LoVo (cell line): ENCODE measurements at regions not wholly inside any gene's neighbourhood (a gene's known extent, or its start where the extent isn't known, plus 50 kb on each side); places are given as distances from the start of the nearest gene placed in this dataset.
"Not testable (repeated sequence)": the region's sequence is repeated elsewhere in the genome, so short reads cannot be mapped to it uniquely, and the experiment has no call there.

Source experiments
- DNase-seq: peaks from one replicate; pipeline ENCODE4 v3.0.0-alpha.2; 2016; ENCODE audit warnings: low spot score

DNA sequence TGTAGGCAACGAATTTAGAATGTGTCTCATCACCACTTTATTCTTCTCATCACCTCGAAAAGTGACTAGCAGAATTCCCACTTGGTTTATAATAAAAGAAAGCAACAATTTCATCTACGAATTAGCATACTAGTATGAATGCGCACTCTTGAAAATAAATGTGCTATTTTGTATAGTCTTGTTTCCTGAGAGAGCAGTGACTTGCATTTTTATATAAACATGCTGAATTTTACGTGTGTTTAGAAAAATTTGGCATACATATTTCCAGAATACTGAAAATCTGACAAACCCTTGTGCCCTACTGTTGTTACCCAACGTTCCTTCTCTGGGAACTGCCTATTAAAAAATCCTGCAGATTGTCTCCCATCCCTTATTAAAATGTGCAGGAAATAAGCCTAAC, 786.8 kb downstream of the TSN start:
- no peak for DNase-seq

- DNase-seq, result no peak
Observed at GRCh38 chr2:122542646-122543045, 787.2 kb downstream of the TSN start.

DNA sequence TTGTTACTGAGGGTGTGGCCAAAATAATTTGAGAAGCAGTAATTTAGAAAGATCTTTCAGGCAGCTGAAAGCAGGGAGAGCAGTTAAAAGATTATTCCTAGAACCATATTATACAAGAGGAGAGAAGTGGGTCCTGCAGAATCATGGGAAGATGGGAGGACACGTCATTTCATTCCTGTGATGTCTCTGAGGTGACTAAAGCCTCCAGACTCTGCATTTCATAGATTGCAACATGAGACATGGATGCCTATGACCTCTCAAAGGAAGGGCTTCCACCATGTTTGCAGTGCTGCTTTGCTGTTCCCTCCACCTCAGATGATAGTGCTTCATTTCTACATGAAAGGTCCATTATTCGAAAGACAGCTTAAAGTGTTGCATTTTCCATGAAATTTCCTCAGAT, 788.4 kb downstream of the TSN start:
- DNase-seq, result no peak

DNA sequence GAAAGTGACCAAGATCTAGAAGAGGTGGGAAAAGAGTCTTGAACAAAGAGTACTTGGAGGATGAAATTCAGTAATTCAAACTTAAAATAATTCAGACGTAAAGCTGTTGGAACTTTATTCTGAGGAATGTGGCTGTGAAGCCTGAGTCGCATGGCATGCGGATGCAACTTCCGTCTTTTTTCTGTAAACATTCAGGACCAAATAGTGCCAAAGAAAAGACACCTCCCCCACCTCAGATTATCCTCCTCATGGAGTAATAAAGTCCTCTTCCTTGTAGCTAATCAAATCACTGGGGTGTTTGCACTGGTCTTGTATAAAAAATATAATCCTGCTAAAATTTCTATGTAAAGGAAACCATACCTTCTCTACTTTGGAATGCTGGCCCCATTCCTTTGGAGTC, 790.4 kb downstream of the TSN start:
- no peak for DNase-seq

- no peak for DNase-seq
Observed at GRCh38 chr2:122562775-122563174, 807.3 kb downstream of the TSN start.

- no peak for DNase-seq
Observed at GRCh38 chr2:122563781-122564180, 808.3 kb downstream of the TSN start.

GRCh38 chr2:122564843-122565242, 809.4 kb downstream of the TSN start:
- no peak for DNase-seq

- DNase-seq, result no peak
Observed at GRCh38 chr2:122565364-122565763, 809.9 kb downstream of the TSN start.

DNA sequence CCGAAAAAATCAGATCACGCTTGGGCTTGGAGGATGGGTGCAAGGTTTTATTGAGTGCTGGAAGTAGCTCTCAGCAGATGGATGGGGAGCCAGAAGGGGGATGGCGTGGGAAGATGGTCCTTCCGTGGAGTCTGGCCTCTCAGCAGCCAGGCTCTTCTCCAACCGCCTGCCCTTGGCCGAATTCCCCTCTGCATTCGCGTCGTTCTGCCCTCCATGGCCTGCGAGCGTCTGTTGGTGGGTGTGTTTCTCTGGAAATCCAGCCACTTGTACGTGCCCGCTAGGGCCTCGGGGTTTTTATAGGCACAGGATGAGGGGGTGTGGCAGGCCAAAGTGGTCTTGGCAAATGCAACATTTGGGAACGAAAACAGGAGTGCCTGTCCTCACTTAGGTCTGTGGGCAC, 815.2 kb downstream of the TSN start:
- no peak for DNase-seq

DNA sequence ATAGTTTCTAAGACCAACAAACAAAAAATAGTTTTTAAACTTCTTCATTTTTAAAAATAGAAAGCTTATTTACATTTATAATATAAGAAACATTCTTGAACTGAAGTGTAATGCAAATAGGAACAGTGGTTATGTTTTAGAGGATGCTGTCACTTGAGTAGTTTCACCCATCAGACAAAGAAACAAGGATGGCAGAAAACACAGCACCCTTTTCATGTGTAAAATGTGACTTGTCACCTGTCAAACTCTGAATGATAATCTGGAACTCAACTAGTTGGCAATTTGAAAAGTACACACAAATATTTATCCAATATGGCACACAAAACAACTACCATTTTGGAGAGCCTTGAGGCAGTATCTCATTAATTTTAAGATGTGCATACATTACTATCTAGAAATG, 816.0 kb downstream of the TSN start:
- DNase-seq, result not testable (repeated sequence)

DNA sequence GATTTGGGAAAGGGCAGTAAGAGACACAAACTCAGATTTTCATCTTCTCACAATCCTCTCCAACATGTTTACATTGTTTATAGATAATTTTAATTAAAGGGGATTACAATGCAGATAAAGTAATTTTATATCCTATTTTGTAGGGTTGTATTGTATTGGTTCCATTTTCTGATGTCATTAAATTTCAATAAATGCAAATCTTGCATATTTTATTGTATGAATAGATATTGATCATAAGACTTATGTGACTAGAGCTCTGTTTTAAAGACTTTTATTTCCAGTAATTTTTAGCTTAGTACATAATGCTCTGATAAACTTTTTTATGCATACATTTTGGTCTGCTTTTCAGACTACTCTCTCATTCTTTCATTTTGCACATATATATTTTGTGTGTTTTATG, 819.6 kb downstream of the TSN start:
- DNase-seq, result no peak

DNA sequence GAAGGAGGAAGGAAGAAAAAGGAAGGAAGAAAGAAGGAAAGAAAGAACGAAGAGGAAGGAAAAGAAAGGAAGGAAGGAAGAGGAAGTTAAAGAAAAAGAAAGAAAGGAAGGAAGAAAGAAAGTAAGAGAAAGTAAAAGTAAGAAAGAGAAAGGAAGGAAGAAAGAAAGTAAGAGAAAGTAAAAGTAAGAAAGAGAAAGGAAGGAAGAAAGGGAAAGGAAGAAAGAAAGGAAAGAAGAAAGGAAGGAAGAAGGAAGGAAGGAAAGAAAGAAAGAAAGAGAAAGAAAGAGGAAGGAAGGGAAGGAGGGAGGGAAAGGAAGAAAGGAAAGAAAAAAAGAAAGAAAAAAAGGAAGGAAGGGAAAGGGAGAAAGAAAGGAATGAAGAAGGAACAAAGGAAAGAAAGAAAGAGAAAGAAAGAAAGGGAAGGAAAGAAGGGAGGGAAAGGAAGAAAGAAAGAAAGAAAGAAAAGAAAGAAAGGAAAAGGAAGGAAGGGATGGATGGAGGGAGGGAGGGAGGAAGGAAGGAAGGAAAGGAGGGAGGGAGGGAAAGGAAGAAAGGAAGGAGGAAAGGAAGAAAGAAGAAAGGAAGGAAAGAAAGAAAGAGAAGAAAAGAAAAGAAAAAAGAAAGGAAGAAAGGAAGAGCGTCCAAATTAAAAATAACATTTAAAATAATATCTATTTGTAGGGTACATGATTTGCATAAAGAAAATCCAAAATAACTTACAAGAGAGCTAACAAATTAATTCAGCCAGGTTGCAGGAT, 827.9 kb downstream of the TSN start:
- no peak for DNase-seq

DNA sequence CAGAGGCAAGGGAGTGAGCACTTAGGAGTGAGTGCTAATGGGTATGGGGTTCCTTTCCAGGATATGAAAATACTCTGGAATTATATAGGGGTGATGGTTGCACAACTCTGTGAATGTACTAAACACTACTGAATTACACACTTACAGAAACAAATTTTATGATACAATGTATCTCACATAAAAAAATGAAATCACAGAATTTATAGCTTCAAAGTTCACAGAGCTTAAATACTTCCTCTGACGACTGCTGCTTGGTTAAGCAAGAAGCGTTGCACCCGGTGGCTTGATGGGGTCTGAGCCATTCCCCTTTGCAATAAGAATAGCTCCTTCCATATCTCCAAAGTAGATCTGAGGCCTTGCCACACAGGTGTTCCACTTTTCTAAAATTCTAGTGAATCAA, 835.1 kb downstream of the TSN start:
- no peak for DNase-seq

DNA sequence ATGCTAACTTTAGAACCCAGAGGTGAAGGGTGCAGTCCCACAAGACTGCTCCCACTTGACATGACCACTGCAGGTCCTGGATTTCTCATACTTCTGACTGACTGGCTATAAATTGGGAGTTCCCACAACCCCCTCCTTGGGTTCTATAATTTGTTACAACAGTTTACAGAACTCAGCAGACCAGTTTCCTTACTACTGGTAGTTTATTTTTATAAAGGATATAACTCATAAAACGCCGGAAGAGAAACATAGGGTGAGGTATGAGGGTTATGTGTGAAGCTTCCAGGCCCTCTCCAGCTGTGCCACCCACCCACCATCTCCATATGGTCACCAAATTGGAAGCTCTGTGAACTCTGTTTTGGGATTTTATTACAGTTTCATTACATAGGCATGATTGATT, 839.6 kb downstream of the TSN start:
- DNase-seq, result no peak

- DNase-seq, result no peak
Observed at GRCh38 chr2:122596598-122596997, 841.1 kb downstream of the TSN start.

DNA sequence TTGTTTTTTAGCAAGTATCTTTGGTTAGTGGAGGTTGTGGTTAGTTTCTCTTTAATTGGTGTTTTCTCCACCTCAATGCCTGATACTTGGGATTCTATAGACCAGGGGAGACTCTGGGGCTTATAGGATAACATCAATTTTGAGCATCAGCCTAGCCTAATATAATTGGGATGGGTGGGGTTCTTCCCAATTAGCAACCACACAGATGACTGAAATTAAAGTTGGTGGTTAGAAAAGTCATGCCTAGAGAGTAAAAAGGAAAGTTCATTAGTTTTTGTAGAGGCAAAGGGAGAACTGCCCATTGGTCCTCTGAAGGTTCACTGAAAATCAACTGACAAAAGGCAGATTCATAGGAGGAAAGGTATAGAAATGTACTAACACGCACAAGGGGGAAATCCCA, 843.3 kb downstream of the TSN start:
- DNase-seq, result no peak

DNA sequence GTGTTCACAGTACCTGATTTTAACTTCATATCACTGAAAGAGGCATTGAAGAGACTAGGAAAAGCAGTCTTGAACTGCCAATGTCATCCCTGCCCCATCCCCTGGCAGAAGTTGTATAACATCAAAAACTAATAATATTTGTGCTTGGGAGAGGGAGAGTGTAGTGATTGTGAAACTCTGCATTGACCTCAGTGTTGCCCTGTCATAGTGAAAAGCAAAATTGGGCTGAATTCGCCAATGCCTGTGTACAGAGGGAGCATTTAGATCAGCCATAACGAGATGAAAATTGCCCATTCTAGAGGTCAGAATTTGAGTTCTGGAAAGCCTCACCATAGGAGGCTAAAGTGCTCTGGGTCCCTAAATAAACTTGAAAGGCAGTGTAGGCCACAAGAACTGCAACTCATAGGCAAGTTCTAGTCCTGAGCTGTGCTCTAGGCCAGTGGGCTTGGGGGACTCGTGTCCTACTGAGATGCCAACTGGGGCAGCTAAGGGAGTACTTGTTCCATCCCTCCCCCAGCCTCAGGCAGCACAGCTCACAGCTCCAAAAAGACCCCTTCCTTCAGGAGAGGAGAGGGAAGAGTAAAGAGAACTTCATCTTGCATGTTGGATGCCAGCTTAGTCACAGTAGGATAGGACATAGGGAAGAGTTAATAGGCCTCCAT, 855.6 kb downstream of the TSN start:
- DNase-seq, result no peak

GRCh38 chr2:122622934-122623333, 867.5 kb downstream of the TSN start:
- no peak for DNase-seq

DNA sequence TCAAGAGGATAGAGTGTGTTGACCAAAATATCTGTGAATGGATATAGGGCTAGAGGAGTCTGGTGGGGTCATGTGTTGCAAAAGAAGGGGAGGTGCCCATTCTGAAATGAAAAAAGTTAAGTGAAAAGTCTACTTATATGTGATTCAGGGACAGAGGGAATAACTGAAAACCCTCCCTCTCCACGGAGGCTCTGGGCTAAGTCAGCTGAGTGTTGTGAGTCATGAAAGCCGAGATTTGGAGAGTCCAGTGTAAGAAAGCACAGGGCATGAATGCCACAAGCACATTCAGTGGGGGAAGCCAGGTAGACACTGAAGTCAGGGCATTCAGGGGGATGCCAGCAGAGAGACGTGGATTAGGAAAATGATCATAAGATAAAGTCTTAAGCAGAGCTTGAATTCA, 871.9 kb downstream of the TSN start:
- DNase-seq, result no peak

- DNase-seq, result peak; percentile 7
Observed at GRCh38 chr2:122634256-122634655, 878.8 kb downstream of the TSN start.

- no peak for DNase-seq
Observed at GRCh38 chr2:122634920-122635319, 879.5 kb downstream of the TSN start.

DNA sequence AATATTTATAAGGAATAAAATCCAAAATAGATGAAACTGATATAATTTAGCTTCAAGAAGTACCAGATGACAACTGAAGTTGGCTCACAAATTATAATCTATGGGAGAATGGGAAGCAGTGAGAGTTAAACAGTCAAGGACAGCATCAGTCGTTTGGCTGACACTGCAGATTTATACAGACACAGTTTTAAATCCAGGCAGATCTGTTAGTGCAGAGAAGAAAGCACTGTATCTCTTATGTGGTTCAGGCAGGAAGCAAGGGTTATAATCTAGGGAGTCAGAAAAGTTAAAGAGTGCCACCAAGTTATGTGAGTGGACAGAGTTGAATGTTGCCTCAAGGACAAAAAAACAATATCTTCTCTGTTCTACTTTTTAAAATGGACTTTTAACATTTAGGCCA, 880.2 kb downstream of the TSN start:
- no peak for DNase-seq

DNA sequence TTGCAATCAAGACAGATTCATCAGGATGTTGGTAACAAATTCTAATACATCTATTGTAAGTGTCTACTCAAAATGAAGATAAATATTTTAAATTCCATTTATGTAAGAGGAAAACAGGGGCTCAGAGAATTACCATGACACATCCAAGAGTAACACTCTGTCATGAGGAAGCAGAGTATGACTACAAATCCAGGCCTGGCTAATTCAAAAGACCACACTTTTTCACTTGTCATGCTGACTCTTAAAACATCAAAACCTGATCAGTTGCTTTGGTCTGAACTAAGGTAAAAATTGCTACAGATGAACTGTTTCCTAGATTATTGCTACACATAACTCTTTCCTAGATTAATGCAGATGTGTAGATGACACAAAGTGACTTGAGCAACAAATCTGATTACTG, 880.6 kb downstream of the TSN start:
- DNase-seq, result no peak

DNA sequence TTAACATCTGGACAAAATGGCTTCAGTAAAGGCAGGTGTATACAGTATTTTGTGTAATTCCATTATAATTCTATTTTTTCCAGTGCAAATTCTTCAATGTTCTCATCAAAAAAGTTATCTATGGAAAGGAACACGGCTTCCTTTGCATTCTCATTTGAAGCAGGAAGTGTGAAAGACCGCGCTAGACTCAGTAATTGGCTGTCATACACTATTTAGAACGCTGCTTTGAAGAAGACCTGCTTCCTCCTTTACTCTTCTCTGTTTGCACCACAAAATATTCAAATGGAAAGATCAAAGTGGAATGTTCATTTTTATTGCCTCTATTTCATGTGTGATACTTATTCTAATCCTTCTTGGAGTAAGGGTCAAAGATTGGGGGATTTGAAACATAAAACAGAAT, 883.7 kb downstream of the TSN start:
- no peak for DNase-seq
